ENCODE measurements at regions not wholly inside any gene's neighbourhood (a gene's known extent, or its start where the extent isn't known, plus 50 kb on each side); places are given as distances from the start of the nearest gene placed in this dataset.
A peak's percentile ranks its signal among the peaks of the same experiment; 100 is the strongest.
"Not testable (repeated sequence)": the region's sequence is repeated elsewhere in the genome, so short reads cannot be mapped to it uniquely, and the experiment has no call there.

- TF ChIP-seq, protein P1, sequence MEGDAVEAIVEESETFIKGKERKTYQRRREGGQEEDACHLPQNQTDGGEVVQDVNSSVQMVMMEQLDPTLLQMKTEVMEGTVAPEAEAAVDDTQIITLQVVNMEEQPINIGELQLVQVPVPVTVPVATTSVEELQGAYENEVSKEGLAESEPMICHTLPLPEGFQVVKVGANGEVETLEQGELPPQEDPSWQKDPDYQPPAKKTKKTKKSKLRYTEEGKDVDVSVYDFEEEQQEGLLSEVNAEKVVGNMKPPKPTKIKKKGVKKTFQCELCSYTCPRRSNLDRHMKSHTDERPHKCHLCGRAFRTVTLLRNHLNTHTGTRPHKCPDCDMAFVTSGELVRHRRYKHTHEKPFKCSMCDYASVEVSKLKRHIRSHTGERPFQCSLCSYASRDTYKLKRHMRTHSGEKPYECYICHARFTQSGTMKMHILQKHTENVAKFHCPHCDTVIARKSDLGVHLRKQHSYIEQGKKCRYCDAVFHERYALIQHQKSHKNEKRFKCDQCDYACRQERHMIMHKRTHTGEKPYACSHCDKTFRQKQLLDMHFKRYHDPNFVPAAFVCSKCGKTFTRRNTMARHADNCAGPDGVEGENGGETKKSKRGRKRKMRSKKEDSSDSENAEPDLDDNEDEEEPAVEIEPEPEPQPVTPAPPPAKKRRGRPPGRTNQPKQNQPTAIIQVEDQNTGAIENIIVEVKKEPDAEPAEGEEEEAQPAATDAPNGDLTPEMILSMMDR (IDR thresholded peaks at IDR 0.05; ENCODE audit: low read length, missing control alignments), result no peak
- H3K4me3 ChIP-seq (replicated peaks; ENCODE audit: low read depth, low read length), result no peak overlapping the region
- DNase-seq (ENCODE audit: low read depth), result no peak
These were observed 287.7 kb downstream of the INSIG2 start for GRCh38 chr2:118375907-118376485.

DNA sequence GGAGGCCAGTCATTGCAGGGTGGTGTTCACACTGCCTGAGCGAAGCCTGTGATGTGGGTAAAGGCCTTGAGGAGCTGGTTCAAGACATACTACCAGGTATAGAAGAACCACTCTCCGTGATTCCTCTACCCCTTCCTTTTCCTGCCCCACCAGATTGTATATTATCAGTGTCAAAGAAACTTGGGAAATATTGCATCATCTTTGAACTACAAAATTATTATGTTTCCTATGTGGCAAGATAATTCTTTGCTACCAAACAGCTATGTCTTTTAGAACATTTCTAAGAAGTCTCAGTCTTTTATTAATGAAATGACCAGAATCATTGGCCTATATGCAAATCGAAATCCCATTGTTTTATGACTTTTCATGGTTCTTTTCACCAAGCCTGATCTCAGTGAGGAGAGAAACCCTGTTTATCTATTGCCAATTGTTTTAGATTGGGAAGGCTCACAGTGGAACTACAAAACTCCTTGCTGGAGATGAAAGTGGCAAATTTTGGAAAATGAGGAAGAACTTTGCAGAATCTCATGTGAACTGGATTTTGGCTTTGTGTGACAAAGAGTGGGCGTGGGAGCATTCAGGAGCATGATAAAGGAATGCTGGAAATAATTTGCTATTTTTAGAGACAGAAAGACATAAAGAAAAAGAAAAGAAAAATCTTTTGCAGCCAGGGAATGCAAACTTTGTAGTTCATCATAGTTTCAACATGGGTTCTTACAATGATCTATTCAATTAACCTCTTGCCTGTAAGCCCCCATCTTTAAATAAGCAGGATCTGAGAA is 286.9 kb downstream of the INSIG2 start:
- no peak overlapping the region for H3K4me3 ChIP-seq (replicated peaks; ENCODE audit: low read depth, low read length)
- peak; percentile 2 for DNase-seq (ENCODE audit: low read depth)
- TF ChIP-seq, protein P1 (IDR thresholded peaks at IDR 0.05; ENCODE audit: low read length, missing control alignments), result no peak

GRCh38 chr2:118372886-118373830 is 284.9 kb downstream of the INSIG2 start:
- DNase-seq (ENCODE audit: low read depth), result no peak
- no peak overlapping the region for H3K4me3 ChIP-seq (replicated peaks; ENCODE audit: low read depth, low read length)
- TF ChIP-seq, protein P1 (IDR thresholded peaks at IDR 0.05; ENCODE audit: low read length, missing control alignments), result no peak

- TF ChIP-seq, protein P1 (IDR thresholded peaks at IDR 0.05; ENCODE audit: low read length, missing control alignments), result peak; percentile 50
- peak; percentile 36 for DNase-seq (ENCODE audit: low read depth)
These were observed 283.2 kb downstream of the INSIG2 start for GRCh38 chr2:118371515-118371914.

GRCh38 chr2:118369521-118369920 is 281.2 kb downstream of the INSIG2 start:
- H3K4me3 ChIP-seq (replicated peaks; ENCODE audit: low read depth, low read length); DNase-seq (ENCODE audit: low read depth): not testable (repeated sequence)

More at GRCh38 chr2:118371515-118371914, 283.2 kb downstream of the INSIG2 start:
- no peak overlapping the region for H3K4me3 ChIP-seq (replicated peaks; ENCODE audit: low read depth, low read length)

GRCh38 chr2:118363604-118364003 is 275.3 kb downstream of the INSIG2 start:
- DNase-seq (ENCODE audit: low read depth), result no peak
- H3K4me3 ChIP-seq (replicated peaks; ENCODE audit: low read depth, low read length), result no peak overlapping the region
- TF ChIP-seq, protein P1 (IDR thresholded peaks at IDR 0.05; ENCODE audit: low read length, missing control alignments), result no peak

DNA sequence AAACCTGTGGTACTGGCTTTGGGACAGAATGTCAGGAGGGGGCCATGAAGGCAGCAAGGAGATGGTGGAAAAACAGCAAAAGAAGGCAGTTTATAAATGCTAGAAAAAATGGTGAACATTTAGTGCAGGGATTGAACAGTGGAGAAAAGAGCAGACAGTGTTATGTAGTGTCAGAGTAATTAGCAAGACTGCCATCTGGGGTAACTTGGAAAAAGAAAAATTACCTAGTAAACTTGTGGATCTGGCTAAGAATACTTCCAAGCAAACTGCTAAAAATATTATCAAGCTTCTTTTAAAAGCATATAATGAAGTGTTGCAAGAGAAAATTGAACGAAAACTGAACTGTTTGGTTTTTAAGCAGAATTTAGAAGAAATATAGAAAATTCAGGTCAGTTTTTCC is 267.8 kb downstream of the INSIG2 start:
- no peak overlapping the region for H3K4me3 ChIP-seq (replicated peaks; ENCODE audit: low read depth, low read length)
- TF ChIP-seq, protein P1 (IDR thresholded peaks at IDR 0.05; ENCODE audit: low read length, missing control alignments), result no peak

More for the DNA sequence above, 267.8 kb downstream of the INSIG2 start:
- DNase-seq (ENCODE audit: low read depth), result no peak

Data from fibroblast of pulmonary artery (primary cell).